Smooth muscle cell of the brain vasculature (primary cell): ENCODE measurements at regions not wholly inside any gene's neighbourhood (a gene's known extent, or its start where the extent isn't known, plus 50 kb on each side); places are given as distances from the start of the nearest gene placed in this dataset.

Experiments
- DNase-seq: peaks from one replicate; pipeline ENCODE4 v3.0.0-alpha.2; 2012; ENCODE audit warnings: low read depth, low spot score

- DNase-seq, result no peak
Observed at GRCh38 chr11:120013325-120014250, 124.3 kb downstream of the TRIM29 start.

GRCh38 chr11:120012245-120012644 is 125.7 kb downstream of the TRIM29 start:
- DNase-seq, result no peak

- DNase-seq, result no peak
Observed at GRCh38 chr11:120011836-120012235, 126.1 kb downstream of the TRIM29 start.

GRCh38 chr11:120010775-120011174 is 127.1 kb downstream of the TRIM29 start:
- DNase-seq, result no peak

GRCh38 chr11:120009938-120010337 is 128.0 kb downstream of the TRIM29 start:
- DNase-seq, result no peak

GRCh38 chr11:120007144-120007543 is 130.8 kb downstream of the TRIM29 start:
- DNase-seq, result no peak

- no peak for DNase-seq
Observed at GRCh38 chr11:120004723-120005122, 133.2 kb downstream of the TRIM29 start.

- DNase-seq, result no peak
Observed at GRCh38 chr11:120001178-120002090, 136.5 kb downstream of the TRIM29 start.

- DNase-seq, result no peak
Observed at GRCh38 chr11:119999220-119999619, 138.7 kb downstream of the TRIM29 start.

GRCh38 chr11:119996556-119996955 is 141.4 kb downstream of the TRIM29 start:
- no peak for DNase-seq

GRCh38 chr11:119995730-119996491 is 142.0 kb downstream of the TRIM29 start:
- DNase-seq, result no peak

- DNase-seq, result no peak
Observed at GRCh38 chr11:119993722-119994121, 144.2 kb downstream of the TRIM29 start.

GRCh38 chr11:119992171-119993051 is 145.5 kb downstream of the TRIM29 start:
- DNase-seq, result no peak

- no peak for DNase-seq
Observed at GRCh38 chr11:119991669-119992068, 146.2 kb downstream of the TRIM29 start.

- DNase-seq, result no peak
Observed at GRCh38 chr11:119991022-119991404, 146.9 kb downstream of the TRIM29 start.

GRCh38 chr11:119990309-119991021 is 147.4 kb downstream of the TRIM29 start:
- no peak for DNase-seq

- no peak for DNase-seq
Observed at GRCh38 chr11:119989159-119989821, 148.6 kb downstream of the TRIM29 start.

- DNase-seq, result no peak
Observed at GRCh38 chr11:119985551-119985950, 152.4 kb downstream of the TRIM29 start.

- DNase-seq, result no peak
Observed at GRCh38 chr11:119983816-119984215, 154.1 kb downstream of the TRIM29 start.
